ENCODE measurements at regions not wholly inside any gene's neighbourhood (a gene's known extent, or its start where the extent isn't known, plus 50 kb on each side); places are given as distances from the start of the nearest gene placed in this dataset.

GRCh38 chr10:21243748-21244257 lies 281.7 kb downstream of the SKIDA1 start:
- no peak for TF ChIP-seq CTCF (IDR thresholded peaks at IDR 0.05; ENCODE audit: poor library complexity, severe bottlenecking)
- TF ChIP-seq EP300 (conservative IDR thresholded peaks at IDR 0.05; ENCODE audit: poor library complexity, severe bottlenecking): no peak
- no peak for TF ChIP-seq EZH2 (IDR thresholded peaks at IDR 0.05; ENCODE audit: borderline replicate concordance, insufficient read depth, low read length, poor library complexity, severe bottlenecking)
- no peak for TF ChIP-seq RAD21 (conservative IDR thresholded peaks at IDR 0.05)
- TF ChIP-seq POLR2AphosphoS5 (IDR thresholded peaks at IDR 0.05): no peak
- TF ChIP-seq MXI1 (conservative IDR thresholded peaks at IDR 0.05; ENCODE audit: poor library complexity, severe bottlenecking): no peak
